HG03565 (cell line): ENCODE measurements at regions not wholly inside any gene's neighbourhood (a gene's known extent, or its start where the extent isn't known, plus 50 kb on each side); places are given as distances from the start of the nearest gene placed in this dataset.

Source experiments
- ATAC-seq: cut with Tn5 transposase; IDR thresholded peaks from one replicate; pipeline ENCODE4 v1.9.1; 2021; ENCODE audit warnings: mild to moderate bottlenecking, moderate library complexity; ENCODE audit not compliant: unreplicated experiment

DNA sequence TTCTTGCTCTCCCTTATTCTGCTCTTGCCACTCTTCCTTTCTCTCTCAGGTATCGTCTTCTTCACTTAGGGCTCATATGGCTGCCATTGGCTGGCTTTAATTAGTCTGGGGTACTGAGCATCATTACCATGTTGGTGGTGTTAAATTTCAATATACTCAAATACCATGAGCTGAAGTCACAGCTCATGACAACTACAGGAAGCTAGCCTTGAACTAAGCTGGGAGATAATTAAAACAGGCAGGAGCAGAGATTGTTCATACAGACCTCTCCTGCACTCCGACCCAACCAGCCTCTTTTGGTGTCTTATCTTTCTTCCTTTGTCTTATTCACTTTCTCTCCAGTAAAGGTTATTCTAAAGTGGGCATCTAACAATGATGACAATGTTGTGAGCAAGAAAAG lies 130.9 kb upstream of the BLID start:
- ATAC-seq = no peak

DNA sequence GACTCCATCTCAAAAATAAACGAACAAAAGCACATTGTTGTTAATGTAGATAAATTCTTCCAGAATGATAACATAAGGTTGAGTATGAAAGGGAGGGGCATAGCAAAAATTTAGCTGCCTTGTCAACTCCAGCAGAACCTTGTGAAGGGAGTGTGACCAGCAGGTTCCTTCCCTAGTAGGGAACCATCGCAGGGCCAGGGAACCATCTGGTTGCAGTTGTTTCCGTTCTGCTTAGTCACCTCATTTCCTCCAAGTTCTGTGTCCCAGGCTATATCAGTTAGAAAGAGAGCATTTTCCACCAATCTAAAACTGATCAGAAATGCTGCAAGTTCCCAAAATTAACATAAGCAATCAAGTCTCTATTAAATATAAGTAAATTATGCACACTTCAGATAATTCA lies 126.7 kb upstream of the BLID start:
- ATAC-seq = no peak

DNA sequence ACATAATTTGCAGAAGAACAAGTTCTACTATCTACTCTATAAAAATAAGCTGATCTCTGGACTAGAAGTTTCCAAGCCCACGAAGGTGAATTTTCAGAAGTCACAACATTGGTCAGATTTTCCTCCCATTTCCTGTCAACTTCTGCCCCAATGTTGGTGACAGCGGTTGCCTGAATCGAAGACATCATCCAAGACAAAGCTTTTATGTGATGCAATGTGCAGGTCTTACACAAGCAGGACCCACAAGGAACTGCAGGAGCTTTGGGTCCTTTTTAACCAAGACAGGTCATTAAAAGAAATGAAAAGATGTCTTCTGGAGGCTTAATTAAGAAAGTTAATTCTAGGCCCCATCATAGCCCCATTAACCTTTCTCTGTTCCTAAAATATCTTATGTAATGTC lies 125.6 kb upstream of the BLID start:
- no peak for ATAC-seq

DNA sequence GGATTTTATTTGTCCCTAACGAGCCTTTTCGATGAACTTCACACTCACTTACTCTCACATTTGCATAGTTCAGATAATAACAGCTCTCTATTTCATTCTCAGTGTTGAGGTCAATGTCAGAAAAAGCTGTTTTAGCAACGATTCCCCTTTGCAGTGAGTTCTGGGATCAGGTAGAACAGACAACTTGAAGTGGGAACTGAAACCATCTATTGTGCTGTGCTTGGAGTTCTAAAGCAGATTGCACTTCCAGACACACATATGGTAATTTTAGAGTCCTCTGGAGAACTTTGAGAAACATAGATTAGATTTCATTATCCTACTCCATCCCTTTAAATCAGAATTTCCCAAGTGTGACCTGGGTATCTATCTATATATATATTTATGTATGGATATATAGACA lies 124.6 kb upstream of the BLID start:
- ATAC-seq = no peak

DNA sequence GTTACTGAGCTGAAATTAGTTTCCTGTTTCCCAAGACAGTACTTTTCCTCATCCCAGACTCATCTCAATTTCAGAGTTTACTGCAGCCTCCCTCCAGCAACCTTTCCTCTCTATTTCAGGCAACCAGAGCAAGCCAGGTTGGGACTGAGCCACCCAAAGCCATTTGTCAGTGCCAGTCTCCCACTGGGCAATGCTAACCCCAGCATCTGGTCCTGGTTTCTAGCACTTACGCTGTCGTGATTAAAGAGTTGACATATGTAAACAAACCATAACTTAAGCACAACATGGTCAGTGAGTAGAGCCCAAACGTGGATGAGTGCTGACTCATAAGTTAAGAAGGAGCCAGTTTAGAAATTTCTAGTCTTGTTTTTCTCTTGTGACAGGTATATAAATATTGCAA lies 119.6 kb upstream of the BLID start:
- ATAC-seq = no peak

DNA sequence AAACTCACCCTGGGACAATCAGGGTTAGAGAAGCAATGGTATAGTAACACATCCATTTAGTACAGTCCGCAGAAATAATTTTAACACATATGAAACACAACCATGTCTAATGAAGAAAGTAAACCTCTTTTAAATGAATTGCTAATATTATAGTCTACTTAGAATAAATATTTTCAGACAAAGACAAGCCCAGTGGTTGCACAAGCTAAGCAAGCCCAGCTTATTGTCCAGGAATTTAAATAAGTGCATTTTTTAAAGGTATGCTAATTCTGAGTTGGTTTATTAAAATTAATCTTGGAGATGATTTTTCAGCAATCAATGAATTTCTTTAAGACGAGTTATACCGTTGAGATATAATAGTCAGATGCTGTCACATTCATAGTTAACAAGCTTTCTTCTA lies 118.8 kb upstream of the BLID start:
- no peak for ATAC-seq

DNA sequence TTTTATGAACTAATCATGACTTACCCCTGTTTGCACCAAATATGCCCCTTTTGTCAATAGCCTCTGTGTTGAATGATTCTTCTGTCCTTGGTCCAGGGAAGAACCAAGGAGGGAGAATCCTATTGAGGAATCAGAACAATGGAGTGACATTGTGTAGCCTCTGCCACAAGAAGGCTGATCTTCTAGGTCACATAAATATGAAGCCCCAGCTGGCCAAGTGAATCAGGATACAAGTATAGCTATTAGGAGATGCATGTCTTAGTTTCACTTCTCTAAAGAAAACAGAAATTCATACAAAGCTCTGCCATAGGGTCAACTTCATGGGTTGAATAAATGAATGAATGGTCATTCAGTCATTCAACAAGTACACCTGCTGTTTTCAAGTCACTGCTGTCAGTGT lies 118.2 kb upstream of the BLID start:
- no peak for ATAC-seq

DNA sequence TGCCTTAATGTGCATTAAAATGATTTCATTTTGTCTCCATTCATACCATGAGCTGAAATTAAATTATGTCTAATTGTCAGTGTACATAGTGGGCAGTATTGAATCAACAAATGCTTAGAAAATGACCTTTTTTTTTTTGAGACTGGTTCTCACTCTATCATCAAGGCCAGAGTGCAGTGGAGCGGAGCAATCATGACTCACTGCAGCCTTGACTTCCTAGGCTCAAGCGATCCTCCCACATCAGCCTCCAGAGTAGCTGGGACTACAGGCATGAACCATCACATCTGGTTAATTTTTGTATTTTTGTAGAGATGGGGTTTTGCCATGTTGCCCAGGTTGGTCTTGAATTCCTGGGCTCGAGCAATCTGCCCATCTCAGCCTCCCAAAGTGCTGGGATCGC lies 117.0 kb upstream of the BLID start:
- no peak for ATAC-seq

DNA sequence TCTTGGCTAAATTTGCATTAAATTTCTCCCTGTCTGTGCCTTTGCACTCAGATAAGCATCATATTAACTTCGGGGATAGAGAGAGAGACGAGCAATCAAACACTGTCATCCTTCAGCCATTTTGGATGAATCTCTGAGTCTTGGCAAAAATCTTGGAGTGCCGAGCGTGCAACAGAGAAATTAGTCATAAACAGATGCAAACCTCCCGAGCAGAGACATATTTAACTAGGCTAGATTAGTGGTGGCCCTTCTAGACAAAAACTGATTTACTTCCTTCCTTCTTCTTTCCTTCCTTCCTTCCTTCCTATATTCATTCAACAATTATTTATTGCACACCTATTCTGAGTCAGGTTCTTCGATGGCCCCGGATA lies 114.4 kb upstream of the BLID start:
- ATAC-seq = no peak

DNA sequence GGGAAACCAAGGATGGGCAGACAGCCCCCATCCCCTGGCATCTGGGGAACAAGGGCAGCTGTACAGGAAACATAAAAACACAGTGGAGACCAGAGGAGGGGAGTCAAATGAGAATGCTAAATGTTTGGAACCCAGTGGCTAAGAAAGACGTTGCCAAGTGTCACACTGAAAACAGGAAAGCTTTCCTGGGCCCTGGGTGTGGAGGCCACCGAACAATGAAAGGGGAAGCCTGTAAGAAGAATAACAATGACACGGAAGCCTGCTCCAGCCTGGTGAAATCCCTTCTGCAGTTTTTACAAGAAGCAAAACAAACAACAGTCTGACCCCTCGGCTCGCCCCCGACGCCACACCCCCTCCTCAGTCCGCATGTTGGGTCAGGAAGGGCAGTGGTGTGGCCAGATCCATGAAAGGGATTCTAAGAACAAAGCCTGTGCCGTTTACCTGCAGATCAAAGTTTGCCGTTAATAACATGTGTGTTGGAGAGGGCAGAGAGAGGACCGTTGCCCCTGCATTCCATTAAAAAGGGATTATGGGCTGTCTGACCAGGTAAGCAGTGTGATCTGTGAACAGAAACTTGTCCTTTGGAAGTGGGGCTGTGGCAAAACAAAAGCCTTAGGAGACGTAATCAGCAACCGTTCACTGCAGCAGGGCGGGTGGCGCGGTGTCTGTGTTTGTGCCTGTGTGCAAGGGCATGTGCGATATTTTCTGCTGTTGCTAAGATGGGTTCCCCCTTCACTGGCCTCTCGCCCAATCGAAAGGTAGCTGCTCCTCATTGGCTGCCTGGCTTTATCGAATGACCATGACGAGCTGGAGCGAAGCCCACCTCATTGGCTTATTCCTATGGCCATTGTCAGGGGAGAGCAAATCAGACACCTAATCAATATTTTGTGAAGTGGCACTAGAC lies 113.7 kb upstream of the BLID start:
- ATAC-seq = no peak

DNA sequence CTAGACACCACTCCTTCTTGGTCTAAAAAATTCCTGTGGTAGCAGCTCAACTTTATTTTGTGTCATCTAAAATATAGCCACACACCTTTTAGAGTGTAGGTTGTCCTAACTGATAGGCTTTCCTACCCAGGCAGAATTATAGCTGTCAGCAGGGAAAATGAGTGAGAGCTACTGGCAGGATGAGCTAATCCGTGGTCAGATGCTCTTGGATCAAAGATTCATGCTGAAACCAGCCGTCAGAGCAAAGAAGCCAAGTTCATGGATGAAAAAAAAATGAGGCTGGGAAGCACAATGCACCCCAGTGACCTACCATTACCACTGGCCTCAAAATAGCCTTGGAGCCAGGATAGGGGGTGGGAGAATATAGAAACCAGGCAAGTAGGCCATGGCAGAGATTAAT lies 113.1 kb upstream of the BLID start:
- no peak for ATAC-seq

DNA sequence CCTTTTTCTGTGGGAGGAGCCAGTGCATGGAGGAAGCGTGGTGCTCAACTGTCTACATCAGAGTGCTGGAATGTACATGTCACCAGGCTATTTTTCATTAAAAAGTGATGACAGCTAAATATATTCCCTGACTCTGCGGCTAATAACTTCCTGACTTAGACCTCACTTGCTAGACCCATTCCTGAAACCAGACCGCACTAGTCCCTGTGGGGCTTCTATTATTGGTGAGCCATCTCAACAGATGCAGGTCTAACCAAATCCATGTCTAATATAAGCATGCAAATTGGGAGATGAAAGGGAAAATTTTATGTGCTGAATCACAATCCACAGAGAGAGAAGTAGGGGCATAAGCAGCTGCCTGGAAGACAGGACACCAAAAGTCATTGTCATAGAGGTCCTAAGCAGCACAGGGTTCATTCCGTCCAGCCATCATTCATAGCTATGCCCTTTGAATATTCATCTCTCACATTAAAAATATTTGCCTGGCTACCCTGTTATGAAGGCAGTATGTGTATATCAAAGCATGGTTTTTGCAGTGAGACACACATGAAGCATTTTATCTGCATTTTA lies 110.9 kb upstream of the BLID start:
- no peak for ATAC-seq

DNA sequence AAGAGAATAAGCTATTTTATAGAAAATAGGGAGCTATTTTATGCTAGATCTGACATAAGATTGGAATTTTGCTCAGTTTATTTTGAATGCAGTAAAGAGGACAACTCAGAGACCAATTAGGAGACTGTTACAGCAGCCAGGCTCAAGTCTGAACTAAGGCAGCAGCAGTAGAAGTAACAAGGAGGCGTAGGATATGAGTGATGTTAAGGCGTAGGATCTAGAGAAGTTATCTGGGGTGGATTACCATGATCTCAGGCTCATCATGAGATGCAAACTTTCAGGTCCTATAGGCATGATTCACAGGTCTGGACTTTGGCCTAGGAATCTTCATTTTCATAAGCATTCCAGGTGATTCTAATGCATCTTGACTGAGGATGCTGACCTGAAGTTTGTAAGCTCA lies 108.9 kb upstream of the BLID start:
- ATAC-seq = no peak

DNA sequence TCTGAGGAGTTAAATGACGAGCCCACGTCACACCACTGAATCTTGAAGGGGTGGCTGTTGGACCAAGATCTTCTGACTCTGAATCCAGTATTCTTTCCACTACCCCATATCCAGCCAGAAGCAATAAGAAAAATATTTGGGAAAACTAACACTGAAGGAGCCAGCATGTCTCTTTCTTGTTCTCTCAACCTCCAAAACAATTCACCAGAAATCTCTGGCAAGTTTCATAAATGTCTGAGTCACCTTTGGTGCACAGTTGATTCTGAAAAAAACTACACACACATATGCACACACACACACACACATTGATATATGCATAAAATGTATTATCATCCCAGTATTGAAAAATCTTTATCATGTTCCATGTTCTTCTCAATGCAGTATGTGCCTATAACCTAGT lies 104.3 kb upstream of the BLID start:
- no peak for ATAC-seq

DNA sequence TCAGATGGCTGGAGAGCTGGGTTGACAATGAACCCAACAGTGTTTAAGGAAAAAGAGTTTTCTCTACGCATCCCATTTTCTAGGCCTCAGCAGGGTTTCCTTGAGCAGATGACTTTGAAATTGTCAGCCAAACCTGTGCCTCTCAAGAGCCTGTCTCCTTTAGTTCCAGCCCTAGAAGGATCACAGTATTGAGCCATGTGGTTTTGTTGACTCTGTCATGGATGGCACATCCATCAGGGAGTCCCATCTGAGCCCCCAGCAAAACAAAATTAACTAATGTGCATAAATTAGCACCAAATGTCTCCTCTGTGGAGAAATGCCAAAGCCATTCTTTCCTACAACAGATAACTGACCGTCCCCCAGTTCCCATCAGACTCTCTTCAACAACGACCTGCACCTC lies 103.8 kb upstream of the BLID start:
- no peak for ATAC-seq

DNA sequence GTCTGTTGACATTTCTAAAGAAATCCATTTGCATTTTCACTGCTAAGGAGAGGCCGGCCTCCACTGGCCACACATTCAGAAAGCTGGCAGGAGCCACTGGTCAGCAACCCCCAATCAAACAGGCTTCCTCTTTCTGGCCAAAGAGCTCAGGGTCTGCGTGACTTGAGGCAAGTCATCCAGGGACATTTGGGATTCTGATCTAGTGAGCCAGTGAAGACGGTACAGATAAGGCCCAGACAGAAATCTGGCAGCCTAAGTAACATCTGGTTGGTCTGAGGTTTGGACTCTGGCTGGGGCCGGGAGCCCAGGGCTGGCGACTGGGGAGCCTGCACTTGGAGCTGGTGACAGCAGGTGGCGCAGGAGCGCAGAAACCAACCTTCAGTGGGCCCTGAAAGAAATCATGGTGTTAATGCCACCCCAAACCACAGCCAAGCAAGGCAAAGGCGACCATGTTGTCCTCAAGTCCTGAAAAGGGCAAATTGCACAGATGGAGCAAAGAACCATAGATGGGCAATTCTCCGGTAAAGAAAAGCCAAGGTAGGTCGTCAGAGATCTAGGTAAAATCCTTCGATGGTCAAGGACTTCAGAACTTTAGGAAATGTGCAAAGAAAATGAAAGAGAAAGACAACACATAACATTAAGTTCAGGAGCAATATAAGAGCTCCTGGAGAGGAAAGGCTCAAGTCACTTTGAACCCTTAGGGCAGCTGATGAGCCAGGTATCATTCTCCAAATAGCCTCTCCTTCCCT lies 99.4 kb upstream of the BLID start:
- peak; percentile 57 for ATAC-seq

DNA sequence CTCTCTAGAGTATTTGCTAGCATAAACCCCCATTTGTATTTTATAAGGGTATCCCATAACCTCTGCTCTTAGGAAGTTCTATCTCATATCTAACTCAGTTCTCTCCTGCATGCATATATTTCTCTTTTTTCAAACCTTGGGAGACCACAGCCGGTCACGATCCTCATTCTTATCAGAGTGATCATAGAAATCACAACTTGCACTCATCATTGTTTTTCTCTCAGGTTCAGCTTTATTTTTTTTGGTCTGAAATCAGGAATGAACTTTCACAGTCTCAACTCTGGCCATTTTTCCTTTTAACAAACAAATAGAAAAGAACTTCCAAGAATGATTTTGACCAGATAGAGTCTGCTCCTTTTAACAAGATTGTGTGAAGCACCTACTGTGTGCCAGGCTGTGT lies 98.6 kb upstream of the BLID start:
- ATAC-seq = no peak

DNA sequence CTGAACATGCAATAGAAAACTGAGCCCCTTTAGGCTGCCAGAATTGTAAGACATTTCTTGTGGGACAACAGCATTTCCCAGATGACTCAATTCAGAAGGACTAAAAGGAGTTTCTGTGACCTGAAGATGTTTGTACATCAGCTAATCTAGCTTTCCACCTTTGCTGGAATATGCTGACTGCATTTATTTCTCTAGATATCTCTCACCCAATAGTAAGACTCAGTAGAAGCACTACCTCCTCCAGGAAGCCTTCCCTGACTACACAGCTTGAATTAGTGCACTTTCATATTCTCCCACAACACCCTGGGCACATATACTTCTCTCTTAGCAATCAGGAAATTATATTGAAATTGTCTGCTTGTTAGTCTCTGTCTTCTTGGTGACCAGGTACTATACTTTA lies 98.1 kb upstream of the BLID start:
- ATAC-seq = no peak

DNA sequence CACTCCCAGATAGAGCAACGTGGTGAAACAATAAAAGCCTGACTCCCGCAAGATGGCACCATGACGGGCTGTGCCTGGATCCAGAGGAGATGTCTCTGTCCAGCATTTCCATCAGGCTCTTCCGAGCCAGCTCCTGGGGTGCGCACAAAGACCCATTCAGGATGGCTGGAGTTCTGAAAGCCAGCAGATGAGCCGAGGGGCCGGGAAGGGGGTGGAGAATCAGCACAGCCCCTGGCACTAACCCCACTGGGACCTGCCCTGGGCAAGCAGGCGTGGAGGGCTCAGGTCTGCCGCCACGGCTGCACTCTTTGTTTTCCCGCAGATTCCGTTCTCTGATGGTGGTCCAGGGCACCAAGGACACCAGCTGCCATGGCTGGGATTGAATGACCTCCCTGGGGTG lies 97.2 kb upstream of the BLID start:
- ATAC-seq = no peak

DNA sequence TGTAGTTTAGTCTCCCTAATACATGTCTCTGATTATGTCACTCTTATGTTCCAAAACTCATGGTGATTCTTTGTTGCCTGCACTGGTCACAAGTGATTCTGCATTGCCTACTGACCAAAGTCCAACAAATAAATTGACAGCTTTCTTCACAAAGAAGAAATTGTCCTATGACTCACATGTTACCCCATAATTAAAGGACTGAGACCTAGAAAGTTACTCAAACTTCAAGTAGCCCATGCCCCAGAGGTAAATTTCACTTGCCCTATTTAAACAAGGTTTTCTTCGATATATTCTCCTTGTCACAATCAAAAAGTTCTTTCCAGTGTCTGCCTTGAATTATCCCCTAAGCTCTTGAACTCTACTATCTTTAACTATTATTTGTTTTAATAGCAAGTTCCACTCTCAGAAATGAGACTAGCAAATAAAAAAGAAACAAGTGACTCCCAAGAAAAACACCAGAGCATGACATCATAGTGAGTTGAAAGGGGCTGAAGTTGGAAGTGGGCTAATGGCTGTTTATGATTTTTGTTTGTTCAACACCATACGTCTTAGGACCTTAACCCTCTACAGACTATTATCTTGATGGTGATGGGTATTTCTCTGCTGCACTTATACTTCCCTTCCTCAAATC lies 94.5 kb upstream of the BLID start:
- ATAC-seq = no peak

DNA sequence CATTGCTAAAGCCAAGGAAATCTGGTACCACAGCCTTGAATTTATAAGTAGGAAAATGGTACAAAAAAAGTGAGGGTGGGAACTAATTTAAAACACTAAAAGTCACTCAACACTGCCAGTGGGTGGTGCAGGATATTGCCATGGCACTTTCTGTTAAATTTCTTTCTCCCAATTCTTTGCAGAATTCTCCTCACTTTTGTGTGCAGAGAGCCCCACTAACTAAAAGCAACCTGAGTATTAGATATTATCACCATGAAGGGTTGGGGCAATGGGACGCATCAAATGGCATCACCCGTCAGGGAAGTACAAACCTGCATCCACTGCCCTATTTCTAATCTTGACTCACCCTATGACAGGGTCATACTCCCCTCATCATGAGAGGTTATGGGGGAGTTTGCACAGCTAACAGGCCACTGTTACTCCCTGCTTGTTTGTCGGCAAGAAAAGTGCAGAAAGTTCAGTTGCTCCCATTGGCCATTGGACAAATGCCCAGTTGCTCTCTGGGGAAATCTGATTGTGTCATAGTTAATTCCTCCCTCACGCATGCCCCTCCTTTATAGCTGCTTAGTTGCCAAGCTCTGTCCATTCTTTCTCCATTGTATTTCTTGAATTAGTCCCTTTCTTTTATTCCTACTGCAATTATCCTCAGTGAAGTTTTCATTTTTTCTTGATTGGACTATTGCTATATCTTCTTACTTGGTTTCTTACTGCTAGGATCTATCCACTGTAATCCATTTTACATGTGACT lies 93.8 kb upstream of the BLID start:
- no peak for ATAC-seq
